Astrocyte (in vitro differentiated cells and primary cell): ENCODE measurements at regions not wholly inside any gene's neighbourhood (a gene's known extent, or its start where the extent isn't known, plus 50 kb on each side); places are given as distances from the start of the nearest gene placed in this dataset.
"Not testable (repeated sequence)": the region's sequence is repeated elsewhere in the genome, so short reads cannot be mapped to it uniquely, and the experiment has no call there.

Source experiments
- DNase-seq: peaks from one replicate; pipeline ENCODE4 v3.0.0-alpha.2; 2010; ENCODE audit warnings: low read depth
- FAIRE-seq: peaks from 2 replicates; lab custom pipeline; 2011; peaks lifted over from hg19 to GRCh38; lab: Jason Lieb, UNC
- H2AFZ ChIP-seq: 2 replicates; pipeline ENCODE4 v1.6.0; 2012; ENCODE audit warnings: low read depth, low read length, inconsistent platforms
- H3K27ac ChIP-seq: 2 replicates; pipeline ENCODE4 v1.5.1; 2011; ENCODE audit warnings: low read depth, low read length, inconsistent platforms
- H3K27me3 ChIP-seq: 2 replicates; pipeline ENCODE4 v1.6.0; 2011; ENCODE audit warnings: low read length, inconsistent platforms; ENCODE audit not compliant: insufficient read depth
- H3K36me3 ChIP-seq: 2 replicates; pipeline ENCODE4 v1.5.1; 2011; ENCODE audit warnings: low read length, inconsistent platforms; ENCODE audit not compliant: insufficient read depth
- H3K4me1 ChIP-seq: 2 replicates; pipeline ENCODE4 v1.5.1; 2011; ENCODE audit warnings: low read length, inconsistent platforms; ENCODE audit not compliant: insufficient read depth
- H3K4me2 ChIP-seq: 2 replicates; pipeline ENCODE4 v1.6.0; 2012; ENCODE audit warnings: low read length, inconsistent platforms
- H3K4me3 ChIP-seq: 2 replicates; pipeline ENCODE4 v1.5.1; 2011; ENCODE audit warnings: low read depth, mild to moderate bottlenecking, low read length, inconsistent platforms; ENCODE audit not compliant: insufficient read depth
- H3K79me2 ChIP-seq: 2 replicates; pipeline ENCODE4 v1.6.0; 2012; ENCODE audit warnings: mild to moderate bottlenecking, low read length, inconsistent platforms; ENCODE audit not compliant: insufficient read depth
- H3K9ac ChIP-seq: 2 replicates; pipeline ENCODE4 v1.6.0; 2012; ENCODE audit warnings: mild to moderate bottlenecking, low read length, inconsistent platforms
- H3K9me3 ChIP-seq: 2 replicates; pipeline ENCODE4 v1.5.1; 2012; ENCODE audit warnings: low read depth, mild to moderate bottlenecking, low read length, inconsistent platforms; ENCODE audit not compliant: insufficient read depth
- H4K20me1 ChIP-seq: 2 replicates; pipeline ENCODE4 v1.6.0; 2012; ENCODE audit warnings: low read length, inconsistent platforms; ENCODE audit not compliant: insufficient read depth
- H3K27ac Mint-ChIP-seq: one replicate; pipeline ENCODE4 v1.8.0; 2021; ENCODE audit warnings: mild to moderate bottlenecking, mixed read lengths; ENCODE audit not compliant: unreplicated experiment
- H3K27me3 Mint-ChIP-seq: one replicate; pipeline ENCODE4 v1.8.0; 2021; ENCODE audit warnings: low read depth, mixed read lengths; ENCODE audit not compliant: unreplicated experiment
- H3K36me3 Mint-ChIP-seq: one replicate; pipeline ENCODE4 v1.8.0; 2021; ENCODE audit warnings: low read depth, mixed read lengths; ENCODE audit not compliant: unreplicated experiment
- H3K4me1 Mint-ChIP-seq: one replicate; pipeline ENCODE4 v1.8.0; 2021; ENCODE audit warnings: low read depth, mixed read lengths; ENCODE audit not compliant: unreplicated experiment
- H3K4me3 Mint-ChIP-seq: one replicate; pipeline ENCODE4 v1.8.0; 2021; ENCODE audit warnings: mild to moderate bottlenecking, moderate library complexity, mixed read lengths; ENCODE audit not compliant: unreplicated experiment
- H3K9me3 Mint-ChIP-seq: one replicate; pipeline ENCODE4 v1.8.0; 2021; ENCODE audit warnings: mild to moderate bottlenecking, mixed read lengths; ENCODE audit not compliant: unreplicated experiment
- CTCF ChIP-seq: IDR thresholded peaks from 2 replicates; pipeline ENCODE4 v1.5.1; 2011; ENCODE audit warnings: low read depth, mild to moderate bottlenecking, inconsistent platforms, low read length, moderate library complexity; ENCODE audit not compliant: insufficient read depth
- EZH2 ChIP-seq: IDR thresholded peaks from 2 replicates; pipeline ENCODE4 v1.6.1; 2012; ENCODE audit warnings: mild to moderate bottlenecking, low read length, inconsistent platforms; ENCODE audit not compliant: insufficient read depth

GRCh38 chr1:229150518-229150917, 120.4 kb upstream of the RAB4A start:
- Mint-ChIP-seq H3K4me1 (peaks cover 4% of the 10 kb centered on the region), H3K27ac (no peak overlapping the region)
- no peak for FAIRE-seq

GRCh38 chr1:229151412-229151811, 119.5 kb upstream of the RAB4A start:
- FAIRE-seq, H3K4me1 ChIP-seq, H3K4me1 Mint-ChIP-seq, DNase-seq, H3K36me3 ChIP-seq, H3K9ac ChIP-seq, H3K27ac Mint-ChIP-seq, H3K4me2 ChIP-seq, H3K4me3 Mint-ChIP-seq, H3K79me2 ChIP-seq, H3K27ac ChIP-seq, H3K9me3 ChIP-seq, H4K20me1 ChIP-seq, H3K4me3 ChIP-seq, H3K36me3 Mint-ChIP-seq, H3K9me3 Mint-ChIP-seq, H2AFZ ChIP-seq: not testable (repeated sequence)
- peaks cover 37% of the 10 kb centered on the region for H3K27me3 Mint-ChIP-seq
- peaks cover 15% of the 10 kb centered on the region for H3K27me3 ChIP-seq

More at GRCh38 chr1:229150518-229150917, 120.4 kb upstream of the RAB4A start:
- H3K9ac ChIP-seq: no peak overlapping the region
- H3K27me3 ChIP-seq: peaks cover 18% of the 10 kb centered on the region
- Mint-ChIP-seq H3K27me3 (peaks cover 36% of the 10 kb centered on the region), H3K36me3 (no peaks in the 10 kb centered on the region), H3K9me3 (peaks cover 8% of the 10 kb centered on the region), H3K4me3 (no peak overlapping the region)
- DNase-seq: no peak
- no peaks in the 10 kb centered on the region for H3K4me1 ChIP-seq
- TF ChIP-seq EZH2: no peak
- TF ChIP-seq CTCF: no peak
- H3K36me3 ChIP-seq: no peaks in the 10 kb centered on the region
- no peak overlapping the region for H3K27ac ChIP-seq
- H2AFZ ChIP-seq: no peak overlapping the region
- H3K4me3 ChIP-seq: no peak overlapping the region
- H3K4me2 ChIP-seq: no peak overlapping the region
- no peaks in the 10 kb centered on the region for H4K20me1 ChIP-seq
- no peaks in the 10 kb centered on the region for H3K9me3 ChIP-seq
- H3K79me2 ChIP-seq: no peaks in the 10 kb centered on the region

GRCh38 chr1:229152311-229152710, 118.6 kb upstream of the RAB4A start:
- Histone ChIP-seq H3K79me2 (no peaks in the 10 kb centered on the region), H4K20me1 (no peaks in the 10 kb centered on the region), H3K9me3 (no peaks in the 10 kb centered on the region), H3K4me3 (no peak overlapping the region), H3K4me1 (no peaks in the 10 kb centered on the region), H3K9ac (no peak overlapping the region), H3K27ac (no peak overlapping the region), H3K36me3 (no peaks in the 10 kb centered on the region), H2AFZ (no peak overlapping the region), H3K27me3 (peaks cover 12% of the 10 kb centered on the region), H3K4me2 (no peak overlapping the region)
- DNase-seq (no peak), FAIRE-seq (no peak)
- Mint-ChIP-seq H3K4me1 (peaks cover 4% of the 10 kb centered on the region), H3K36me3 (no peaks in the 10 kb centered on the region), H3K4me3 (no peak overlapping the region), H3K9me3 (no peaks in the 10 kb centered on the region), H3K27ac (no peak overlapping the region), H3K27me3 (peaks cover 34% of the 10 kb centered on the region)
- TF ChIP-seq EZH2 (no peak), CTCF (no peak)
